ENCODE measurements at regions not wholly inside any gene's neighbourhood (a gene's known extent, or its start where the extent isn't known, plus 50 kb on each side); places are given as distances from the start of the nearest gene placed in this dataset.

DNA sequence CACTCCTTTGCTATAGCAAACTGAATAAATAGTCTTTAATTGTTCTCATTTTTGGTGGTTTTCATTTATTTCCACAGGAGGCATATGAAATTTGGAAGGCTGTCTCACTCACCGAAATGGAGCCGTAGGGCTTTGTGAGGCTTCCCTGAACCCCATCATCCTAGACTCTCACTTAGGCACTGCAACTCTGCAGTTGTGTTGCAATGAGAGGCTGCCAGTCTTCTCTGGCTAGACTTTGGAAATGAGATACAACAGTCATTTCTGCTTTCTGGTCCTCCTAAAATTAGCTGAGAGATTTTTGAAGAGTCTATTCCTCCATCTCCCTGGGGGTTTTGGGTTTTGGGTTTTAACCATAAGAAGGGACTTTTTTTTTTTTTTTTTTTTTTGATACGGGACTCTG lies 146.5 kb downstream of the SH3BGRL start:
- TF ChIP-seq, protein P1, sequence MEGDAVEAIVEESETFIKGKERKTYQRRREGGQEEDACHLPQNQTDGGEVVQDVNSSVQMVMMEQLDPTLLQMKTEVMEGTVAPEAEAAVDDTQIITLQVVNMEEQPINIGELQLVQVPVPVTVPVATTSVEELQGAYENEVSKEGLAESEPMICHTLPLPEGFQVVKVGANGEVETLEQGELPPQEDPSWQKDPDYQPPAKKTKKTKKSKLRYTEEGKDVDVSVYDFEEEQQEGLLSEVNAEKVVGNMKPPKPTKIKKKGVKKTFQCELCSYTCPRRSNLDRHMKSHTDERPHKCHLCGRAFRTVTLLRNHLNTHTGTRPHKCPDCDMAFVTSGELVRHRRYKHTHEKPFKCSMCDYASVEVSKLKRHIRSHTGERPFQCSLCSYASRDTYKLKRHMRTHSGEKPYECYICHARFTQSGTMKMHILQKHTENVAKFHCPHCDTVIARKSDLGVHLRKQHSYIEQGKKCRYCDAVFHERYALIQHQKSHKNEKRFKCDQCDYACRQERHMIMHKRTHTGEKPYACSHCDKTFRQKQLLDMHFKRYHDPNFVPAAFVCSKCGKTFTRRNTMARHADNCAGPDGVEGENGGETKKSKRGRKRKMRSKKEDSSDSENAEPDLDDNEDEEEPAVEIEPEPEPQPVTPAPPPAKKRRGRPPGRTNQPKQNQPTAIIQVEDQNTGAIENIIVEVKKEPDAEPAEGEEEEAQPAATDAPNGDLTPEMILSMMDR (IDR thresholded peaks at IDR 0.05; ENCODE audit: insufficient read depth, low read length, poor library complexity, severe bottlenecking) = no peak
- DNase-seq (ENCODE audit: extremely low read depth, insufficient read length) = no peak
- H3K36me3 ChIP-seq (ENCODE audit: control insufficient read depth, insufficient read depth, low read length) = no peaks in the 10 kb centered on the region
- H3K27me3 ChIP-seq (replicated peaks; ENCODE audit: control insufficient read depth, insufficient read depth, low read length) = no peaks in the 10 kb centered on the region
- no peak overlapping the region for H3K4me3 ChIP-seq (replicated peaks; ENCODE audit: low read depth, low read length)

DNA sequence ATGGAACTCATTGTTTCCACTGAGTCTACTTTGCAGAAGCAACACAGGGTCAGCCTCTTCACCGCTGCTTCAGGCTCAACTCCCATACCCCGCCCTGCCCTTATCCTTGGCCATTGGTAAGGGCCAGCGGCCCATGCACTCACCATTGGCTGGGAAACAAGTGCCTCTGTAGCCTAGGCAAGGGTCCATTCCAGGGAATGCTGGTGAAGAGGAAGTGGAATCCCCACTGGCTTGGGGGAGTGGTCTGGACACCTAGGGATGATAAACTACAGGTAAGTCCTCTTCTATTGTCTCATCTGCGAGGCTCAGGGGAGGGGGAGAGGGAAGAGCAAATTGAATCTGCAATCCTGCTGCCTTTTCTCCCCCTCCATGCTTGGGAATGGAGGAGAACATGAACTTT lies 153.1 kb downstream of the SH3BGRL start:
- Histone ChIP-seq H3K27me3 (replicated peaks; ENCODE audit: control insufficient read depth, insufficient read depth, low read length) (no peaks in the 10 kb centered on the region), H3K36me3 (ENCODE audit: control insufficient read depth, insufficient read depth, low read length) (no peaks in the 10 kb centered on the region), H3K4me3 (replicated peaks; ENCODE audit: low read depth, low read length) (no peak overlapping the region)
- TF ChIP-seq, protein P1 (IDR thresholded peaks at IDR 0.05; ENCODE audit: insufficient read depth, low read length, poor library complexity, severe bottlenecking) = no peak
- DNase-seq (ENCODE audit: extremely low read depth, insufficient read length) = no peak

DNA sequence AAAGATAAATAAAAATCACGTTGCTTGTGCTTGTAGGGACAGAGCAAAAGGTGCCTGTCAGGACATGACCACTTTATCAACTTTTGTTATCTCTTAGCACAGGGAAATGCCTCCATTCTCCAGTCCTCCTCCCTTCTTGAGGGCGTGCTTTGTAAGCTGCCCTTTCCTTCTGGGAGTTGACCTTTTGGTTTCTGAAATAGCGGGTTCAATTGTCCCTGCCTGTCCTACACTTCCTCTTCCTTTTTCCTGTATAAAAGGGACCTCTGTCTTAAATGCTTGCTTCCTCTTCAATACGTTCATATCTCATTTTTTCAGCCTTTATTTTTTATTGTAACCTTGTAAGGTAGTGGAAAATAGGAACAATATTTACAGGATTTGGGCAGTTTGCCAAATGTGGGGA lies 153.5 kb downstream of the SH3BGRL start:
- DNase-seq (ENCODE audit: extremely low read depth, insufficient read length) = no peak
- Histone ChIP-seq H3K27me3 (replicated peaks; ENCODE audit: control insufficient read depth, insufficient read depth, low read length) (no peaks in the 10 kb centered on the region), H3K4me3 (replicated peaks; ENCODE audit: low read depth, low read length) (no peak overlapping the region), H3K36me3 (ENCODE audit: control insufficient read depth, insufficient read depth, low read length) (no peaks in the 10 kb centered on the region)
- TF ChIP-seq, protein P1 (IDR thresholded peaks at IDR 0.05; ENCODE audit: insufficient read depth, low read length, poor library complexity, severe bottlenecking) = no peak

DNA sequence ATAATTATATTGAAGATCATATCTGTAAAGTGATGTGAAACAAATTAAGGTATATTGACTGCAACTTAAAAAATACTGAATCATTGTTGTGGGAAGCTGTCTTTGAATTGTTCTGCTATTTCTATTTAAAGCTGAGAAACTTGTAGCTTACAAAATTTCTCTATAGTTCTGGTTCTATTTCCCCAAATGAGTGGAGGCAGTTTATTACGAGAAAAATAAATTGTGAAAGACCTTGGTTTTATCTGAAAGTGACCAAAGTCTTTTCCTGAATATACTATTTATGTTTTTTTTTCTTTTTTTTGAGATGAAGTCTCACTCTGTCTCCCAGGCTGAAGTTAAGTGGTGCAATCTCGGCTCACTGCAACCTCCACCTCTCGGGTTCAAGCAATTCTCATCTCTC lies 165.4 kb downstream of the SH3BGRL start:
- Histone ChIP-seq H3K4me3 (replicated peaks; ENCODE audit: low read depth, low read length) (no peak overlapping the region), H3K27me3 (replicated peaks; ENCODE audit: control insufficient read depth, insufficient read depth, low read length) (no peaks in the 10 kb centered on the region), H3K36me3 (ENCODE audit: control insufficient read depth, insufficient read depth, low read length) (no peaks in the 10 kb centered on the region)
- no peak for DNase-seq (ENCODE audit: extremely low read depth, insufficient read length)
- TF ChIP-seq, protein P1 (IDR thresholded peaks at IDR 0.05; ENCODE audit: insufficient read depth, low read length, poor library complexity, severe bottlenecking) = no peak

DNA sequence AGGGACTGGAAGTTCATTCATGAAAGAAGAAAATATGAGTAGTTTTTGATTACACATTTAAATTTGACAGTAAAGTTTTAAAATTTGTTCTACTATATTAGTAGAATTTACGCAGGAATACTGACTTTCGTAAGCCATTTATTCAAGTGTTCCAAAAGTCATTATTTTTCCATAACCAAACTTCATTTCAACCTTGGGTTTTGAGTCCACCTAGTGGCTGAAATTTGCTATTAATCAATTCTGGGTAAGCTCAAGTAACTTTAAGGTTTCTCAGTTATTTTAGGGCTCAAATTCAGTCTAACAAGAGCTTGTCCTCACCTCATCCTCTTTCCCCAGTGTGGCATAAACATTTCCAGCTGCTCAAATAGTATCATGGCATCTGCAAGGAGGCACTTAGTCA lies 175.4 kb downstream of the SH3BGRL start:
- Histone ChIP-seq H3K4me3 (replicated peaks; ENCODE audit: low read depth, low read length) (no peak overlapping the region), H3K36me3 (ENCODE audit: control insufficient read depth, insufficient read depth, low read length) (no peaks in the 10 kb centered on the region), H3K27me3 (replicated peaks; ENCODE audit: control insufficient read depth, insufficient read depth, low read length) (no peaks in the 10 kb centered on the region)
- DNase-seq (ENCODE audit: extremely low read depth, insufficient read length) = no peak
- TF ChIP-seq, protein P1 (IDR thresholded peaks at IDR 0.05; ENCODE audit: insufficient read depth, low read length, poor library complexity, severe bottlenecking) = peak; percentile 59

DNA sequence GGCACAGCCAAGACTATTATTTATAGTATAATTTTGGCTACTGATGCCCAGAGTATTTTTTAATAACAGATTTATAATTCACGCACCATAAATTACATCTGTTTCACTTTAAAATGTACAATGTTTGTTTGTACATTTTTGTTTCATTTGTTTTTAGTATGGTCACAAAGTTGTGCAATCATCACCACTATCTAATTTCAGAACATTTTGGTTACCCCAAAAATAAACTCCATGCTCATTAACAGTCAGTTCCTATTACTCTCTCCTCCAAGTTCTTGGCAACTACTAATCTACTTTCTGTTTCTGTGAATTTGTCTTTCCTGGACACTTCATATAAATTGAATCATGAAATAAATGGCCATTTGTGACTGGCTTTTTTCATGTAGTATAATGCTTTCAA lies 176.7 kb downstream of the SH3BGRL start:
- H3K27me3 ChIP-seq (replicated peaks; ENCODE audit: control insufficient read depth, insufficient read depth, low read length) = no peaks in the 10 kb centered on the region
- DNase-seq (ENCODE audit: extremely low read depth, insufficient read length) = no peak
- no peaks in the 10 kb centered on the region for H3K36me3 ChIP-seq (ENCODE audit: control insufficient read depth, insufficient read depth, low read length)
- TF ChIP-seq, protein P1 (IDR thresholded peaks at IDR 0.05; ENCODE audit: insufficient read depth, low read length, poor library complexity, severe bottlenecking) = no peak
- no peak overlapping the region for H3K4me3 ChIP-seq (replicated peaks; ENCODE audit: low read depth, low read length)
